H9 (cell line): ENCODE measurements at regions not wholly inside any gene's neighbourhood (a gene's known extent, or its start where the extent isn't known, plus 50 kb on each side); places are given as distances from the start of the nearest gene placed in this dataset.
"Not testable (repeated sequence)": the region's sequence is repeated elsewhere in the genome, so short reads cannot be mapped to it uniquely, and the experiment has no call there.

Experiments
- DNase-seq: peaks from one replicate; pipeline ENCODE4 v3.0.0-alpha.2; 2017
- H2AFZ ChIP-seq: one replicate; pipeline ENCODE4 v1.6.1; 2013; ENCODE audit warnings: mild to moderate bottlenecking, low read length, control low read depth, moderate library complexity
- H2AK5ac ChIP-seq: 2 replicates; pipeline ENCODE4 v1.6.1; 2013; ENCODE audit warnings: low read length, control low read depth, mixed read lengths; ENCODE audit not compliant: insufficient read length
- H2BK120ac ChIP-seq: one replicate; pipeline ENCODE4 v1.6.1; 2013; ENCODE audit warnings: low read depth, mild to moderate bottlenecking, low read length, control low read depth, inconsistent platforms; ENCODE audit not compliant: poor library complexity, severe bottlenecking
- H2BK12ac ChIP-seq: 2 replicates; pipeline ENCODE4 v1.6.1; 2013; ENCODE audit warnings: low read length, control low read depth, mixed read lengths, low read depth; ENCODE audit not compliant: insufficient read length
- H2BK15ac ChIP-seq: 2 replicates; pipeline ENCODE4 v1.6.1; 2013; ENCODE audit warnings: low read depth, low read length, control low read depth
- H2BK20ac ChIP-seq: one replicate; pipeline ENCODE4 v1.6.1; 2013; ENCODE audit warnings: low read depth, mild to moderate bottlenecking, low read length, control low read depth, inconsistent platforms; ENCODE audit not compliant: poor library complexity, severe bottlenecking
- H2BK5ac ChIP-seq: 2 replicates; pipeline ENCODE4 v1.6.1; 2013; ENCODE audit warnings: low read length, control low read depth, mixed read lengths; ENCODE audit not compliant: insufficient read length
- H3K14ac ChIP-seq: 2 replicates; pipeline ENCODE4 v1.6.1; 2013; ENCODE audit warnings: low read length, control low read depth; ENCODE audit not compliant: insufficient read depth
- H3K18ac ChIP-seq: 2 replicates; pipeline ENCODE4 v1.6.1; 2013; ENCODE audit warnings: low read depth, mild to moderate bottlenecking, mixed read lengths, low read length, control low read depth; ENCODE audit not compliant: insufficient read length
- H3K23ac ChIP-seq: 2 replicates; pipeline ENCODE4 v1.6.1; 2013; ENCODE audit warnings: low read length, control low read depth, mixed read lengths, low read depth; ENCODE audit not compliant: insufficient read length
- H3K23me2 ChIP-seq: 2 replicates; pipeline ENCODE4 v1.6.1; 2013; ENCODE audit warnings: low read depth, mild to moderate bottlenecking, mixed read lengths, low read length, control low read depth; ENCODE audit not compliant: insufficient read length, poor library complexity, severe bottlenecking
- H3K27ac ChIP-seq: 2 replicates; pipeline ENCODE4 v1.5.1; 2013; ENCODE audit warnings: low read length, control low read depth, mixed read lengths, low read depth; ENCODE audit not compliant: insufficient read length
- H3K27me3 ChIP-seq: 2 replicates; pipeline ENCODE4 v1.6.1; 2013; ENCODE audit warnings: low read length, control low read depth, inconsistent platforms; ENCODE audit not compliant: insufficient read depth
- H3K4ac ChIP-seq: 2 replicates; pipeline ENCODE4 v1.6.1; 2013; ENCODE audit warnings: low read depth, mild to moderate bottlenecking, control low read depth, inconsistent platforms, low read length, moderate library complexity
- H3K4me1 ChIP-seq: 2 replicates; pipeline ENCODE4 v1.6.1; 2013; ENCODE audit warnings: low read length, control low read depth, inconsistent platforms; ENCODE audit not compliant: insufficient read depth
- H3K4me2 ChIP-seq: 2 replicates; pipeline ENCODE4 v1.6.1; 2013; ENCODE audit warnings: low read length, control low read depth, mixed read lengths; ENCODE audit not compliant: insufficient read length, insufficient read depth
- H3K56ac ChIP-seq: 2 replicates; pipeline ENCODE4 v1.6.1; 2013; ENCODE audit warnings: low read depth, mild to moderate bottlenecking, mixed read lengths, low read length, control low read depth; ENCODE audit not compliant: insufficient read length
- H3K79me1 ChIP-seq: 2 replicates; pipeline ENCODE4 v1.6.1; 2013; ENCODE audit warnings: low read depth, mild to moderate bottlenecking, moderate library complexity, low read length, control low read depth, inconsistent platforms; ENCODE audit not compliant: insufficient read depth, poor library complexity, severe bottlenecking
- H3K79me2 ChIP-seq: 2 replicates; pipeline ENCODE4 v1.6.1; 2013; ENCODE audit warnings: low read length, control low read depth, inconsistent platforms; ENCODE audit not compliant: insufficient read depth
- H3K9ac ChIP-seq: 2 replicates; pipeline ENCODE4 v1.6.1; 2013; ENCODE audit warnings: low read length, control low read depth, mixed read lengths; ENCODE audit not compliant: insufficient read length; ENCODE audit errors: extremely low read depth
- H3K9me3 ChIP-seq: one replicate; pipeline ENCODE4 v1.6.1; 2013; ENCODE audit warnings: low read depth, low read length, inconsistent platforms; ENCODE audit not compliant: control insufficient read depth
- H3T11ph ChIP-seq: one replicate; pipeline ENCODE4 v1.6.1; 2013; ENCODE audit warnings: mild to moderate bottlenecking, low read length, control low read depth, inconsistent platforms
- H4K20me1 ChIP-seq: one replicate; pipeline ENCODE4 v1.6.1; 2013; ENCODE audit not compliant: control insufficient read depth, insufficient read length, insufficient read depth
- H4K5ac ChIP-seq: 2 replicates; pipeline ENCODE4 v1.6.1; 2013; ENCODE audit warnings: low read depth, mild to moderate bottlenecking, mixed read lengths, low read length, control low read depth; ENCODE audit not compliant: insufficient read length
- H4K8ac ChIP-seq: replicated peaks from 2 replicates; pipeline ENCODE4 v1.6.1; 2013; ENCODE audit warnings: low read length, control low read depth, mixed read lengths, low read depth; ENCODE audit not compliant: insufficient read length
- H4K91ac ChIP-seq: 2 replicates; pipeline ENCODE4 v1.6.1; 2013; ENCODE audit warnings: low read depth, mild to moderate bottlenecking, moderate library complexity, mixed read lengths, low read length, control low read depth; ENCODE audit not compliant: insufficient read length
- H3K27ac Mint-ChIP-seq, 3 experiments: 2 replicates in 2 of 3; 3 replicates in 1 of 3; pipeline ENCODE4 v1.8.0; 2020 to 2021; ENCODE audit warnings: mixed read lengths in 3 of 3, mild to moderate bottlenecking in 1 of 3, moderate library complexity in 1 of 3
- H3K27me3 Mint-ChIP-seq: 2 replicates; pipeline ENCODE4 v1.8.0; 2021; ENCODE audit warnings: low read depth, mild to moderate bottlenecking, moderate library complexity, mixed read lengths
- H3K36me3 Mint-ChIP-seq, 3 experiments: 2 replicates in 2 of 3; 3 replicates in 1 of 3; pipeline ENCODE4 v1.8.0; 2020 to 2021; ENCODE audit warnings: low read depth in 3 of 3, mixed read lengths in 3 of 3; ENCODE audit not compliant: insufficient read depth in 1 of 3
- H3K4me1 Mint-ChIP-seq, 2 experiments: 2 replicates each; pipeline ENCODE4 v1.8.0; 2020; ENCODE audit warnings: mixed read lengths in 2 of 2
- H3K4me3 Mint-ChIP-seq, 2 experiments: 2 replicates in 1 of 2; 3 replicates in 1 of 2; pipeline ENCODE4 v1.8.0; 2020 to 2021; ENCODE audit warnings: mild to moderate bottlenecking in 2 of 2, mixed read lengths in 2 of 2, moderate library complexity in 1 of 2
- H3K9me3 Mint-ChIP-seq, 2 experiments: 2 replicates in 1 of 2; 3 replicates in 1 of 2; pipeline ENCODE4 v1.8.0; 2020; ENCODE audit warnings: mild to moderate bottlenecking in 2 of 2, mixed read lengths in 2 of 2, moderate library complexity in 1 of 2
- CTCF ChIP-seq: fragments of 200-600 bp; sonication (generic); conservative IDR thresholded peaks from 3 replicates; pipeline ENCODE4 v1.8.0; 2021; ENCODE audit warnings: antibody characterized with exemption, mild to moderate bottlenecking
- WGBS: extraction: QIAGEN DNeasy Blood & Tissue Kit; methylation state at CpG from one replicate; pipeline ENCODE4 v1.1.7; 2013; ENCODE audit warnings: missing lambda C conversion rate, low lambda C conversion rate, mixed read lengths; ENCODE audit not compliant: insufficient read length; ENCODE audit errors: extremely low coverage; 5-methylcytosine and 5-hydroxymethylcytosine counted together

- Histone ChIP-seq H2BK20ac (no peak overlapping the region), H3K9me3 (no peaks in the 10 kb centered on the region), H3K23me2 (no peaks in the 10 kb centered on the region), H3K79me2 (no peaks in the 10 kb centered on the region), H2AFZ (no peak overlapping the region), H4K5ac (no peak overlapping the region), H3K4me1 (no peaks in the 10 kb centered on the region), H2AK5ac (no peak overlapping the region), H3K9ac (no peak overlapping the region), H2BK120ac (no peak overlapping the region), H3K23ac (no peak overlapping the region), H3K27ac (no peak overlapping the region), H3T11ph (no peak overlapping the region), H3K4me2 (no peak overlapping the region), H3K14ac (no peak overlapping the region), H2BK5ac (no peak overlapping the region), H3K79me1 (no peaks in the 10 kb centered on the region), H4K91ac (no peak overlapping the region), H4K8ac (no peak overlapping the region), H4K20me1 (no peaks in the 10 kb centered on the region), H2BK12ac (no peak overlapping the region), H3K18ac (no peak overlapping the region), H3K56ac (no peak overlapping the region), H3K27me3 (no peaks in the 10 kb centered on the region), H3K4ac (no peak overlapping the region), H2BK15ac (no peak overlapping the region)
- DNase-seq: no peak
- WGBS: no CpG with 5 or more reads among the region's 5 CpGs
- TF ChIP-seq CTCF: no peak
- 0 out of 4 replicates have a peak, but pooled peaks cover 0 to 5% of the 10 kb centered on the region in 2 experiments for H3K4me1 Mint-ChIP-seq
- no peak overlapping the region for H3K4me3 Mint-ChIP-seq
- no peaks in the 10 kb centered on the region for H3K27me3 Mint-ChIP-seq
- no peaks in the 10 kb centered on the region for H3K9me3 Mint-ChIP-seq
- no peaks in the 10 kb centered on the region for H3K36me3 Mint-ChIP-seq
- no peak overlapping the region for H3K27ac Mint-ChIP-seq
These were observed 62.1 kb upstream of the S1PR1 start for GRCh38 chr1:101174722-101175121.

- not testable (repeated sequence) for H2BK12ac ChIP-seq, H3K27me3 ChIP-seq, H3K79me1 ChIP-seq, H3K4me1 ChIP-seq, H3K27me3 Mint-ChIP-seq, H3K4me3 Mint-ChIP-seq, H3T11ph ChIP-seq, H2BK20ac ChIP-seq, H2BK120ac ChIP-seq, H3K4ac ChIP-seq, H2AK5ac ChIP-seq, H3K4me2 ChIP-seq, H3K56ac ChIP-seq, H3K23ac ChIP-seq, H4K20me1 ChIP-seq, H2BK5ac ChIP-seq, H3K4me1 Mint-ChIP-seq, H2AFZ ChIP-seq, H3K27ac Mint-ChIP-seq, H3K36me3 Mint-ChIP-seq, H4K91ac ChIP-seq, H3K9me3 ChIP-seq, H3K23me2 ChIP-seq, H3K18ac ChIP-seq, H3K9ac ChIP-seq, H3K9me3 Mint-ChIP-seq, H3K79me2 ChIP-seq, H3K27ac ChIP-seq, H2BK15ac ChIP-seq, H3K14ac ChIP-seq, H4K8ac ChIP-seq, DNase-seq, H4K5ac ChIP-seq
- WGBS: no CpG with 5 or more reads among the region's 4 CpGs
These were observed 62.5 kb upstream of the S1PR1 start for GRCh38 chr1:101174298-101174697.
